Prostate gland (tissue), 2 donors: ENCODE measurements at regions not wholly inside any gene's neighbourhood (a gene's known extent, or its start where the extent isn't known, plus 50 kb on each side); places are given as distances from the start of the nearest gene placed in this dataset.

Source experiments
- DNase-seq: peaks from one replicate; pipeline ENCODE4 v3.0.0-alpha.2; 2019; ENCODE audit warnings: low spot score
- H3K27ac ChIP-seq, 2 donors: fragments of 200-600 bp; sonication (generic); 2 replicates each; pipeline ENCODE4 v1.5.1; 2017 to 2019
- H3K27me3 ChIP-seq: fragments of 200-600 bp; sonication (generic); replicated peaks from 2 replicates; pipeline ENCODE4 v1.5.1; 2019; ENCODE audit not compliant: insufficient read depth
- H3K36me3 ChIP-seq, 2 donors: fragments of 200-600 bp; sonication (generic); 1 replicate in 1 of 2; 2 replicates in 1 of 2; pipeline versions ENCODE4 v1.5.1 to v1.8.1; 2017 to 2019
- H3K4me1 ChIP-seq: fragments of 200-600 bp; sonication (generic); replicated peaks from 2 replicates; pipeline ENCODE4 v1.5.1; 2019
- H3K4me3 ChIP-seq, 2 donors: fragments of 200-600 bp; sonication (generic); 2 replicates each; pipeline ENCODE4 v1.5.1; 2017 to 2019
- H3K9me3 ChIP-seq: fragments of 200-600 bp; sonication (generic); 2 replicates; pipeline ENCODE4 v1.5.1; 2017
- CTCF ChIP-seq, 4 experiments: fragments of 200-600 bp in 2 of 4; fragments of 450-650 bp in 2 of 4; sonication (generic) in 2 of 4; IDR thresholded peaks; 1 replicate in 3 of 4; 2 replicates in 1 of 4; pipeline ENCODE4 v1.5.1; 2016 to 2019; ENCODE audit warnings: antibody characterized with exemption in 4 of 4, mild to moderate bottlenecking in 2 of 4, moderate library complexity in 2 of 4
- POLR2A ChIP-seq: fragments of 450-650 bp; IDR thresholded peaks from one replicate; pipeline ENCODE4 v1.6.1; 2016; ENCODE audit warnings: antibody characterized with exemption, mild to moderate bottlenecking
- POLR2AphosphoS5 ChIP-seq: sonication (generic); formaldehyde crosslinking; IDR thresholded peaks from one replicate; pipeline ENCODE4 v1.6.1; 2017; ENCODE audit warnings: antibody characterized with exemption
- WGBS: methylation state at CpG from one replicate; pipeline ENCODE4 v1.1.5; 2018; 5-methylcytosine and 5-hydroxymethylcytosine counted together
- intact Hi-C: fragments of 100-400 bp; cut with DNase I; formaldehyde crosslinking; loops from one replicate; pipeline ENCODE4 v1.14.2; 2022

DNA sequence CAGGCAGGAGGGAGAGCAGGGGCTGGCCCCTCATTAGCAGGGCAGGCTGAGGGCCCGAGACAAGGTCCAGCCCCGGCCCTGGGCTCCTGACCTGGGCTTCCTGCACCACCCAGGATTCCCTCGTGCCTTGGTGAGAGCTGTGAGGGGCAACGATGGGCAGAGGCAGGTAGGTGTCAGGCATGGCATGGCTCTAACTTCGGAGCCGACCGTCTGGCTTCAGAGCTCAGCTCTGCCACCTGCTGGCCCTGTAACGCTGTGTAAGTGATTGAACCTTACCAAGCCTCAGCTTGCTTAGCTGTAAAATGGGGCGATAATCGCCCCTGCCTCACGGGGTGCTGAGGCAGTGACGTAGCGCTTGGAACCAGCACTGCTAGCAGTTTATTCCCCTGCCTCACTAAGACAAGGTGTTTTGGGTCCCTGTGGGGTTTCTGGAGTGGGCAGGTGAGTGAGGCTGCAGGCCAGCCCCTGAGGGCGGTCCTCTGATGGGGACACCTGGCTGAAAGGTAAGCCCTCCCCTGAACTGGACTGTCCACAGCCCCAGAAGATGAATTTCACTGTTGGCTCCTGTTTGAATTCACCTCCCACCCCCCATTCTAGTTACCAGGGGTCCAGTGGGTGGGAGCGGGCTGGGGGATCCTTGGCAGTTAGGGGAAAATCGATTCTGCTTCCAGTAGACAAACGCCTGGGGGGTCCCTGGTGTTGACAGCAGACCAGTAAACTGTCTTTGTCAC is 184.8 kb upstream of the GSE1 start:
- Histone ChIP-seq H3K27me3 (no peaks in the 10 kb centered on the region), H3K9me3 (no peaks in the 10 kb centered on the region), H3K4me1 (no peaks in the 10 kb centered on the region), H3K27ac (no peak overlapping the region), H3K36me3 (no peaks in the 10 kb centered on the region), H3K4me3 (no peak overlapping the region)
- TF ChIP-seq POLR2AphosphoS5, result no peak
- TF ChIP-seq CTCF (IDR thresholded peaks at IDR 0.05), result peak in 3 of 4 experiments; percentile 33 to 52 (median 48)
- 73% methylated on average over 16 of the region's 17 CpGs for WGBS
- no peak for DNase-seq
- intact Hi-C loops, result loop anchor here (10.0 kb wide), 1 partner anchor 286 kb away; no protein-coding TSS in a partner anchor

DNA sequence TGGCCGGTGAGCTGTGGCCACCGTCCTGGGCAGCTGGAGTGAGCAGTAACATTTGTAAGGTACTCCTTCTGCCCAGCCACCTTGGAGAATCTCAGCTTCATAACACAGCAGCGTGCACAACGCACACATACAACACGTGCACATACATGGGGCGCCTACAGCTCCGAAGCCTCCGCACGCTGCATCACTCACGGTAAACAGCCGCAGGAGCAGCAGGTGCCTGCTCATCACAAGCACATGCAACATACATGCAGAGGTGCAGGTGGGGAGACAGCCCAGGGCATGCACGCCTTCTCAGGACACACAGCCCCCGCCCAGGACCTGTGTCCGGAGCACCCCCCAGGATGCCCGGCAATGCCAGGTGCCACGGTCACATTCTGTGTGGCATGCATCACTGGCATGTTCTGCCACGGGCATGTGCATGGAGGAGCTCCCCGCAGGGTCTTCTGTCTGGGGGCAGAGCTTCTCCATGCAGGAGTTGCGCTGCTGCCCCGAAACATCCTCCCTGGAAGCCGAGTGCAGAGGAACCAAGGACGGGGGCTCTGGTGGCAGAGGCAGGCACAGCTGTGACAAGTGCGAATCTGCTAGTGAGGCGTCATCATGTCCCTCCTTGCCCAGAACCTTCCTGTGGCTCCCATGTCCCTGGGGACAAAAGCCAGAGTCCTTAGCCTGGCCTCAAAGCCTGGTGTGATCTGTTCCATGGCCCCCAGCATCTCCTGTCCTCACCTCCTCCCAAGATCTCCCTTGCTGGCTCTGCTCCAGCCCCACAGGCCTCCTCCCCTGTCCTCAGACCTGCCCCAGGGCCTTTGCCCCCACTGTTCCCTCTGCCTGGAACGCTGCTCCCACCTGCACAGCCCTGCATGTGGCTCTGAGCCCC is 184.0 kb upstream of the GSE1 start:
- DNase-seq, result no peak
- TF ChIP-seq CTCF (IDR thresholded peaks at IDR 0.05) (no peak), POLR2A (no peak), POLR2AphosphoS5 (no peak)

GRCh38 chr16:85429776-85430522 is 183.2 kb upstream of the GSE1 start:
- WGBS, result 88% methylated on average over 18 of the region's 18 CpGs
- H3K36me3 ChIP-seq, result no peaks in the 10 kb centered on the region
- H3K4me1 ChIP-seq, result no peaks in the 10 kb centered on the region
- H3K27me3 ChIP-seq, result no peaks in the 10 kb centered on the region
- no peak for TF ChIP-seq CTCF (IDR thresholded peaks at IDR 0.05)
- TF ChIP-seq POLR2A, result no peak
- no peak for TF ChIP-seq POLR2AphosphoS5
- no peak overlapping the region for H3K27ac ChIP-seq
- no peak overlapping the region for H3K4me3 ChIP-seq
- intact Hi-C loops, result loop anchor here (10.0 kb wide), 2 partner anchors 85 to 285 kb away; no protein-coding TSS in a partner anchor
- no peak for DNase-seq
- H3K9me3 ChIP-seq, result no peaks in the 10 kb centered on the region

More for the DNA sequence above, 184.0 kb upstream of the GSE1 start:
- 94% methylated on average over 25 of the region's 25 CpGs for WGBS
- Histone ChIP-seq H3K4me1 (no peaks in the 10 kb centered on the region), H3K27me3 (no peaks in the 10 kb centered on the region), H3K27ac (no peak overlapping the region), H3K4me3 (no peak overlapping the region), H3K9me3 (no peaks in the 10 kb centered on the region), H3K36me3 (no peaks in the 10 kb centered on the region)
- intact Hi-C loops, result loop anchor here (10.0 kb wide), 1 partner anchor 286 kb away; no protein-coding TSS in a partner anchor

- no peak for TF ChIP-seq POLR2A
- Histone ChIP-seq H3K4me3 (no peak overlapping the region), H3K4me1 (no peaks in the 10 kb centered on the region), H3K27ac (no peak overlapping the region), H3K9me3 (no peaks in the 10 kb centered on the region), H3K36me3 (no peaks in the 10 kb centered on the region), H3K27me3 (no peaks in the 10 kb centered on the region)
- DNase-seq, result no peak
- intact Hi-C loops, result loop anchor here (10.0 kb wide), 1 partner anchor 84 kb away; no protein-coding TSS in a partner anchor
- 88% methylated on average over 30 of the region's 37 CpGs for WGBS
These were observed 182.3 kb upstream of the GSE1 start for GRCh38 chr16:85430523-85431421.
